GF-D8 (cell line): ENCODE measurements at regions not wholly inside any gene's neighbourhood (a gene's known extent, or its start where the extent isn't known, plus 50 kb on each side); places are given as distances from the start of the nearest gene placed in this dataset.

Experiments
- DNase-seq: peaks from one replicate; lab custom pipeline; 2025; lab: John Stamatoyannopoulos, UW

- no peak for DNase-seq
Measured at GRCh38 chr2:188142636-188143295, 148.9 kb upstream of the GULP1 start.

GRCh38 chr2:188145885-188146284 lies 145.8 kb upstream of the GULP1 start:
- DNase-seq, result no peak

DNA sequence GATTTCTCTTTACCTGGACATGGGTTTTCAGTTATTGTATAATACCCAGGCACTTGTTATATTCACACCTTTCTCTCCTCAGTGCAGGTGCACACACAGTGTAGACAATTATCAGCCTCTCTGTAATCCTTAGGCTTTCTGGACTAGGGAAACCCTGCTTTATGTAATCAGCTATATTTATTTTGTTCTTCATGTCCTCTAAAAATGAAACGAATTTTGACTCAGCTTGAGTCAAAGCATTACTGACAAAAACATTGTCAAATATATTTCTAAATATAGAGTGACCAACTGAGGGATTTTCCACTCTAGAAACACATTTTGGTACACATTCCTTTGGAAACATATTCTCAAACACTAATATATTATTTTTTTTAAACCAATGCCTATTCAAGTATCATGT lies 144.8 kb upstream of the GULP1 start:
- no peak for DNase-seq

- DNase-seq, result no peak
Measured at GRCh38 chr2:188151670-188152069, 140.0 kb upstream of the GULP1 start.

- DNase-seq, result no peak
Measured at GRCh38 chr2:188158337-188159100, 133.2 kb upstream of the GULP1 start.

DNA sequence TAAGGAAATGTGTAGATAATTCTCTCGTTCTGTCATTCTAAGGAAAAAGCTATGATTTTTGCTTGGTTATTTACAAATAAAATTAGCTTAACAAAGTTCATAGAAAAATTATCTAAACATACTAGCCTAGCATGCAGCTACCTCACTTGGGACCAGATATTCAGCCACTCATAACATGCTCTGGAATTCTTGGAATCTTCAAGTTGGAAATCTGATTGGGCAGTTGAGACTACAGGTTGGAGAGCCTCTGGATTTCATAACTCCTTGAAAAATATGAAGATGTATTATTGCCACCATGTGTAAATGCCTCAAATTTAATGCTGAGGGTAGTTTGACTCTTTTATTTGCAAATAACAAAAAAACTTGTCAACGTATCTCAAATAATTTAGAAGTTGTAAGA lies 132.2 kb upstream of the GULP1 start:
- DNase-seq, result no peak

DNA sequence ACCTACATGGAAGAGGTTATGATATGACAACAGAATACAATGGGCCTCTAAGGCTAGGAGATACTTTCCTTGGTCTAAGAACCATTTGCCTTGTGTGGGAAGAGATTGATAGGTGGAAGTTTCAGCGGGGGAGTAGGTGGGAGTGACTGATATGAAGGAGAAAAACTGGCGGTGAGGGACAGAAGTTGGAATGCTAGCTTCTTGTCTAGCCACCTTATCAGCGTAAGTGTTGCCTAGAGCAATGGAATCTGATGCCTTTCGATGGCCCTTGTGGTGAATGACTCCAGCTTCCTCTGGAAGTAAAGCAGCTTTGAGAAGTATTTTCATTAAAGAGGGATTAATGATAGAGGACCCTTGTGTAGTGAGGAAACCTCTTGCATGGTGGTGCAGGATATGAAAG lies 121.3 kb upstream of the GULP1 start:
- no peak for DNase-seq

DNA sequence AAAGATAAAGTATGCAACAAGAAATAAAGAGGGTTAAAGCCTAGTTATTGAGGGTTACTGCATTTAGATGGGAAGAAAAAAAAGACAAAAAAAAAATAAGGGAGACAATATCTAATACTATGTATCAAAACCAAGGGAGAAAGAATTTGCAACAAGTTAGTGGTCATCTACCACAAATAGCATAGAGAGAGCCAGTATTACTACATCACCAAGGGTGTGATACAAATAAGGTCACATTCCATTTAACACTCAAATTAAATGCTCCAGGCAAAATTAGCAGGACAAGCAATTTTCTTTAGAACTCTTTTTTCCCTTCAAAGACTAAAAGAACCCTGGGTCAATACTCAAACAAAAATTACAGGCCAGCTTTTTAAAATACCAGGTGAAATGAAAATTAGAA lies 115.1 kb upstream of the GULP1 start:
- DNase-seq, result no peak

DNA sequence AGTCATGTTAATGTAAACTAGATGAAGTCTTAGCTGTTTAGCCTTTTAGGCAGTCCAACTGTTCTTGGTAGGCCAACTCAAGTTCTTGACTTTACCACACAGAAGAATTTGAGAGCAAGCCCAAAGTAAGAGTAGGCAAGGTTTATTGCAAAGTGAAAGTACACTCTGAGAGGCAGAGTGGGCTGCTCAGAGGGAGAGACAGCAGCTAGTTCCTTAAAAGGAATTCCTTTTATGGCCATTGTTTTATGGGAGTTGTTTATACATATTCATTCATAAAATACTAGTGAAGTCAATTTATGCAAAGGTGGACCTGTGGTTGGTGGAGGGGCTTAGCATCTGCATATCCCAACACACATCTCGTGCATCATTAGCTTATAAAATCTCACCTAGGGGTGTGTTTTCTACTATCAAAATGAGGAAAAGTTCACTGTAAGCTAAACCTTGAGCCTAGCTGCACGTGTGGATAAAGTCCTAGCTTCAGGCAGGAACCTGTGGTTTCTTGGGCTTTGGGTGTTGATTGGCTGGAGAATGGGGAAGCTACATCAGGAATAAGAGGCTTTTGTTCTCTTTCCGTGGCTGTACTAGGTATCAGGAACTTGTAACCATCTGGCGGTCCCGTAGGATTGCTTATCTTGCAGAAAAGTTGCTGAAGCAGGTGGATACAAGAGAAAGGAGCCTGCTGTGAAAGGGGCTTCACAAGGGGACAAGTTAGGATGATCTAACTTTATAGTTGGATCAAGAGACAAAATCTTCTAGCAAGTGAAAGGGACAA lies 110.4 kb upstream of the GULP1 start:
- peak; percentile 17 for DNase-seq

DNA sequence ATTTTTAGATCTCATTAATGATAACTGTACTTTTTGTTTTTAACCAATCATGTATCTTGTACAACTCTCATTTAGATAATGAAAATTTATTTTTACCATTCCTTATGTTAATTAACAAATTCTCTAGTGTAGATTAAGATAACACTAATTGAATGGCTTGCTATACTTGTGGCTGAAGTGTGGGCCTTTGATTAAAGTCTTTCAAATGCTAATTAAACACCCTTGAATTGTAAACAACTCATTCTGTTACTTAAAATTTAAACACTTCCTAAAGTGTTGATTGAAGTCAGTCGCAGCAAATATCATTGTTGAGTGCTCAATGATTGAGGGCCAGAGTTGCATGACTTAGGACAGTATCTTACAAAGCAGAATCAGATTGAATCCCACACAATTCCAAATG lies 109.8 kb upstream of the GULP1 start:
- no peak for DNase-seq

- no peak for DNase-seq
Measured at GRCh38 chr2:188187726-188188125, 103.9 kb upstream of the GULP1 start.

- DNase-seq, result no peak
Measured at GRCh38 chr2:188189356-188189755, 102.3 kb upstream of the GULP1 start.

GRCh38 chr2:188193230-188193629 lies 98.4 kb upstream of the GULP1 start:
- no peak for DNase-seq

- DNase-seq, result no peak
Measured at GRCh38 chr2:188196343-188197008, 95.2 kb upstream of the GULP1 start.

GRCh38 chr2:188199716-188200128 lies 92.0 kb upstream of the GULP1 start:
- no peak for DNase-seq

DNA sequence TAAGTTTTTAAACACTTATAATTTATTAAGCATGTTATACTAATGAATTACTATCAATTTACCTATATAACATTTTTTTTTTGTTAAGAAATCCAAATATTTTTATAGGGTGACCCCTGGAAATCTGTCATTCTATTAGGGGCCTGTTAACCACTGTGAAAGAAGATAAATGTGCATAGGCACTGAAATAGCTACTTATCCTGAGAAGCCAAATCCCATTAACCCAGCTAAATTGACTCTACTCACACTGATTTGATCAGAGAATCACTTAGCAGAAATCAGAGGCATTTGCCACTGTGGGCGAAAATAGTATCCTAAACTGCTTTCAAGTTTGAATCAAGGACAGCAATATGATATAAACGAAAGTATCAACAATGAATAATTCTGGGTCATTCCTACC lies 90.0 kb upstream of the GULP1 start:
- no peak for DNase-seq

DNA sequence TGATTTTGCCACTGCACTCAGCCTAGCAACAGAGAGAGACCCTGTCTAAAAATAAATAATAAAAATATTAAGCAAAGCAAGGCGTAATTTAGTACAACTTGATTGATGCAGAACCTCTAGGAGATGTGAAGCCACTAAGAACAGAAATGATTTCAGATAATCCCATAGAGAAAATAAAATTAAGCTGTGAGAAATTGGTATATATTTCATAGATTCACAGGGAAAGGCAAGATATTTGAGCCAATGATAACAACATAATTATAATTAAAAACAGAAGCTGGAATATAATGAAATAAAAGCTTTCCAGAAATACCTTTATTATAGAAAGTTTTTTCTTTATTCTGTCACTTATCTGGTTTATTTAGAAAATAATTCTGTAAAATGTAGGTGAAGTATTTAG lies 88.9 kb upstream of the GULP1 start:
- no peak for DNase-seq

- DNase-seq, result no peak
Measured at GRCh38 chr2:188203776-188204175, 87.9 kb upstream of the GULP1 start.

- no peak for DNase-seq
Measured at GRCh38 chr2:188204824-188205223, 86.8 kb upstream of the GULP1 start.

DNA sequence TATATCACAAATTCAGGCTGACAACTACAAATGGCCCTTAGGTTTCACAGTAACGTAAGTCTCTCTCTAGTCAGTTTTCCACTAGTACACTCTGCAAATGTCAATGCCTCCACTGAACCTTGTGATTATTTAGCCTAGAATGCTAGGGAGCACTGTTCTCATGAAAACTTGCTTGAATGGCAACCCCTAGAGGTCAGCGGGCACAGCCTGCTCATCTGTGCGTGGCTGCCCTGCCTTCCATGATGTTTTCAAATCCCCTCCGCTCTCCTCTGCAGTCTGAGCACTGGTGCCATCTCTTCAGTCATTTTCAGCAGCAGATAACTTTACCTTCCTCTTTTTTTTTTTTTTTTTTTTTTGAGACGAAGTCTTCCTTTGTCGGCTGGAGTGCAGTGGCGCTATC lies 84.1 kb upstream of the GULP1 start:
- no peak for DNase-seq

GRCh38 chr2:188209218-188209617 lies 82.5 kb upstream of the GULP1 start:
- DNase-seq, result no peak

DNA sequence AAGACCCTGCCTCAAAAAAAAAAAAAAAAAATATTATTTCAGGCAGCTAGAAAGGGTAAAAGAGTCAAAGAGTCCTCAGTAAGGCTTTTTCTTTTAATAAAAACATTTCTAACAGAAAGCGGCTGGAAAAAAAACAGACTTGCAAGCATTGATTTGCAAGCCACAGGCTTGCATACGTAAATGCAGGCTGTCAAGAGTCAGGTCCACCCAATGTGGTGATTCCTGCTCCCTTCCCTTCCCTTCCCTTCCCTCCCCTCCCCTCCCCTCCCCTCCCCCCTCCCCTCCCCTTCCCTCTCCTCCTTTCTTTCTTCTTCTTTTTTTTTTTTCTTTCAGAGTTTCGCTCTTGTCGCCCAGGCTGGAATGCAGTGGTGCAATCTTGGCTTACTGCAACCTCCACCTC lies 74.4 kb upstream of the GULP1 start:
- no peak for DNase-seq

GRCh38 chr2:188219541-188219940 lies 72.1 kb upstream of the GULP1 start:
- DNase-seq, result no peak
